OCI-LY1 (cell line): ENCODE measurements at regions not wholly inside any gene's neighbourhood (a gene's known extent, or its start where the extent isn't known, plus 50 kb on each side); places are given as distances from the start of the nearest gene placed in this dataset.

ENCODE experiments used
- H2AFZ ChIP-seq: fragments of 200-600 bp; sonication (generic), shearing (Covaris generic); 2 replicates; pipeline ENCODE4 v1.6.0; 2014; ENCODE audit warnings: antibody characterized with exemption, mild to moderate bottlenecking, low read length
- H3F3A ChIP-seq: fragments of 200-600 bp; sonication (generic), shearing (Covaris generic); 2 replicates; pipeline ENCODE4 v1.6.0; 2014; ENCODE audit warnings: mild to moderate bottlenecking, antibody characterized with exemption, low read length, moderate library complexity; ENCODE audit not compliant: insufficient read depth
- H3K27ac ChIP-seq: fragments of 200-600 bp; sonication (generic); 2 replicates; pipeline ENCODE4 v1.5.1; 2014; ENCODE audit warnings: low read length, mixed run types, mild to moderate bottlenecking, low read depth; ENCODE audit not compliant: poor library complexity, severe bottlenecking
- H3K27me3 ChIP-seq: fragments of 200-600 bp; sonication (generic); 2 replicates; pipeline ENCODE4 v1.6.0; 2014; ENCODE audit warnings: antibody characterized with exemption, mild to moderate bottlenecking, low read length, moderate library complexity; ENCODE audit not compliant: insufficient read depth
- H3K36me3 ChIP-seq: fragments of 200-600 bp; sonication (generic); 2 replicates; pipeline ENCODE4 v1.6.1; 2014; ENCODE audit warnings: mild to moderate bottlenecking, antibody characterized with exemption, low read length, moderate library complexity, mixed read lengths; ENCODE audit not compliant: insufficient read depth
- H3K4me1 ChIP-seq: fragments of 200-600 bp; sonication (generic); 2 replicates; pipeline ENCODE4 v1.5.1; 2014; ENCODE audit warnings: mild to moderate bottlenecking, low read length, moderate library complexity; ENCODE audit not compliant: insufficient read depth, severe bottlenecking
- H3K4me2 ChIP-seq: fragments of 200-600 bp; sonication (generic), shearing (Covaris generic); 2 replicates; pipeline ENCODE4 v1.6.1; 2014; ENCODE audit warnings: low read length
- H3K4me3 ChIP-seq: fragments of 200-600 bp; sonication (generic); 2 replicates; pipeline ENCODE4 v1.5.1; 2014; ENCODE audit warnings: low read length, low read depth, mild to moderate bottlenecking, mixed read lengths; ENCODE audit not compliant: poor library complexity, severe bottlenecking
- H3K79me2 ChIP-seq: fragments of 200-600 bp; shearing (Covaris generic); 2 replicates; pipeline ENCODE4 v1.6.1; 2016; ENCODE audit warnings: mixed run types, low read length, mixed read lengths; ENCODE audit not compliant: insufficient read depth
- H3K9ac ChIP-seq: fragments of 200-600 bp; sonication (generic), shearing (Covaris generic); 2 replicates; pipeline ENCODE4 v1.6.1; 2014; ENCODE audit warnings: mild to moderate bottlenecking, low read length, mixed read lengths
- H3K9me2 ChIP-seq: fragments of 200-600 bp; sonication (generic), shearing (Covaris generic); 2 replicates; pipeline ENCODE4 v1.6.1; 2014; ENCODE audit warnings: low read depth, mild to moderate bottlenecking, low read length, mixed read lengths
- H3K9me3 ChIP-seq: fragments of 200-600 bp; shearing (Covaris generic); 2 replicates; pipeline ENCODE4 v1.6.1; 2014; ENCODE audit warnings: low read length, mixed read lengths
- H4K20me1 ChIP-seq: fragments of 200-600 bp; sonication (generic), shearing (Covaris generic); 2 replicates; pipeline ENCODE4 v1.6.0; 2016; ENCODE audit warnings: mild to moderate bottlenecking, low read length; ENCODE audit not compliant: insufficient read depth
- CTCF ChIP-seq: fragments of 200-600 bp; sonication (generic), shearing (Covaris generic); IDR thresholded peaks from 2 replicates; pipeline ENCODE4 v1.5.1; 2017; ENCODE audit warnings: mild to moderate bottlenecking, antibody characterized with exemption, low read length, moderate library complexity, mixed read lengths
- EZH2 ChIP-seq: fragments of 200-600 bp; sonication (generic), shearing (Covaris generic); IDR thresholded peaks from 2 replicates; pipeline ENCODE4 v1.8.0; 2017; ENCODE audit warnings: borderline replicate concordance, mixed run types, mild to moderate bottlenecking, antibody characterized with exemption, low read length, moderate library complexity, mixed read lengths

GRCh38 chr11:87444993-87445392, 407.3 kb downstream of the TMEM135 start:
- Histone ChIP-seq H2AFZ (no peak overlapping the region), H3K9me3 (no peaks in the 10 kb centered on the region), H3K9me2 (no peaks in the 10 kb centered on the region), H3K4me3 (no peak overlapping the region), H3K4me1 (no peaks in the 10 kb centered on the region), H3K4me2 (no peak overlapping the region), H4K20me1 (no peaks in the 10 kb centered on the region), H3K27me3 (no peaks in the 10 kb centered on the region), H3K79me2 (no peaks in the 10 kb centered on the region), H3K27ac (no peak overlapping the region), H3F3A (no peaks in the 10 kb centered on the region), H3K9ac (no peak overlapping the region), H3K36me3 (no peaks in the 10 kb centered on the region)
- TF ChIP-seq CTCF, result no peak
- no peak for TF ChIP-seq EZH2

- no peak overlapping the region for H3K4me2 ChIP-seq
- no peaks in the 10 kb centered on the region for H3K79me2 ChIP-seq
- no peaks in the 10 kb centered on the region for H3K27me3 ChIP-seq
- no peaks in the 10 kb centered on the region for H3F3A ChIP-seq
- TF ChIP-seq EZH2 (no peak), CTCF (no peak)
- no peaks in the 10 kb centered on the region for H3K9me3 ChIP-seq
- H3K9ac ChIP-seq, result no peak overlapping the region
- no peak overlapping the region for H3K4me3 ChIP-seq
- no peaks in the 10 kb centered on the region for H4K20me1 ChIP-seq
- no peaks in the 10 kb centered on the region for H3K36me3 ChIP-seq
- no peaks in the 10 kb centered on the region for H3K9me2 ChIP-seq
- no peaks in the 10 kb centered on the region for H3K4me1 ChIP-seq
- H2AFZ ChIP-seq, result no peak overlapping the region
- no peak overlapping the region for H3K27ac ChIP-seq
Measured at GRCh38 chr11:87443707-87444106, 406.0 kb downstream of the TMEM135 start.

GRCh38 chr11:87440076-87440770, 402.5 kb downstream of the TMEM135 start:
- Histone ChIP-seq H3K9me2 (no peaks in the 10 kb centered on the region), H3K9ac (no peak overlapping the region), H3K79me2 (no peaks in the 10 kb centered on the region), H3K27me3 (no peaks in the 10 kb centered on the region), H4K20me1 (no peaks in the 10 kb centered on the region), H2AFZ (no peak overlapping the region), H3F3A (no peaks in the 10 kb centered on the region), H3K4me2 (no peak overlapping the region), H3K4me1 (no peaks in the 10 kb centered on the region), H3K27ac (no peak overlapping the region), H3K36me3 (no peaks in the 10 kb centered on the region), H3K4me3 (no peak overlapping the region), H3K9me3 (no peaks in the 10 kb centered on the region)
- no peak for TF ChIP-seq CTCF
- no peak for TF ChIP-seq EZH2
